ENCODE measurements at regions not wholly inside any gene's neighbourhood (a gene's known extent, or its start where the extent isn't known, plus 50 kb on each side); places are given as distances from the start of the nearest gene placed in this dataset.

GRCh38 chr13:111857846-111858560 is 208.9 kb upstream of the SOX1 start (continued):
- TF ChIP-seq JUND (IDR thresholded peaks at IDR 0.05; ENCODE audit: low read depth, low read length) (no peak), ZNF384 (IDR thresholded peaks at IDR 0.05; ENCODE audit: borderline replicate concordance, low read depth, low read length) (no peak), NFYA (IDR thresholded peaks at IDR 0.05; ENCODE audit: borderline replicate concordance, low read depth, low read length) (no peak), NKRF (conservative IDR thresholded peaks at IDR 0.05) (no peak), ZBTB11 (CRISPR knock-in tag; IDR thresholded peaks at IDR 0.05) (no peak), NBN (IDR thresholded peaks at IDR 0.05) (no peak)

- WGBS (ENCODE audit: insufficient coverage, insufficient replicate concordance, low lambda C conversion rate, missing lambda C conversion rate): 63% methylated on average over 14 of the region's 14 CpGs
- RAD21 ChIA-PET (ENCODE audit: unreplicated experiment): no interaction called here
Observed at GRCh38 chr13:111858571-111858970, 208.4 kb upstream of the SOX1 start.

More at GRCh38 chr13:111858571-111858970, 208.4 kb upstream of the SOX1 start:
- Histone ChIP-seq H4K20me1 (ENCODE audit: control insufficient read depth, insufficient read depth) (no peaks in the 10 kb centered on the region), H2AFZ (ENCODE audit: control insufficient read depth, low read depth, low read length) (no peak overlapping the region), H3K27ac (ENCODE audit: control insufficient read depth, insufficient read depth) (no peak overlapping the region), H3K9ac (ENCODE audit: control insufficient read depth, insufficient read depth, low read length) (no peak overlapping the region), H3K27me3 (replicated peaks in 1 of 2; ENCODE audit: control insufficient read depth in 2 of 2, insufficient read depth in 2 of 2, low read length in 1 of 2) (no peaks in the 10 kb centered on the region), H3K4me3 (no peak overlapping the region), H3K9me3 (replicated peaks; ENCODE audit: control insufficient read depth, insufficient read depth, low read length) (no peaks in the 10 kb centered on the region; the same call in 2 of the 3 replicates), H3K4me2 (ENCODE audit: control insufficient read depth, insufficient read depth) (no peak overlapping the region), H3K4me1 (ENCODE audit: control insufficient read depth, insufficient read depth, low read length) (no peaks in the 10 kb centered on the region), H3K36me3 (ENCODE audit: control insufficient read depth in 2 of 2, insufficient read depth in 2 of 2, low read length in 1 of 2) (no peaks in the 10 kb centered on the region), H3K79me2 (ENCODE audit: control insufficient read depth, insufficient read depth, low read length) (no peaks in the 10 kb centered on the region)
- no peak for DNase-seq (ENCODE audit: low read depth, low spot score)
- no TSS peak for BruUV-seq (replicated peaks)
- ChIA-PET POLR2A (no interaction called here), CTCF (no interaction called here), SMC1A (ENCODE audit: uncharacterized antibody, unreplicated experiment) (no interaction called here)
- in situ Hi-C loops (cut with MboI): no loop called here
- TF ChIP-seq ZNF24 (IDR thresholded peaks at IDR 0.05) (no peak), CEBPB (IDR thresholded peaks at IDR 0.05; ENCODE audit: borderline replicate concordance in 1 of 2, low read depth in 2 of 2, low read length in 2 of 2) (no peak), BRCA1 (IDR thresholded peaks at IDR 0.05; ENCODE audit: low read depth, low read length) (no peak), EGR1 (IDR thresholded peaks at IDR 0.05; ENCODE audit: borderline replicate concordance in 1 of 2, low read depth in 2 of 2, low read length in 2 of 2) (no peak), MYC (IDR thresholded peaks at IDR 0.05; ENCODE audit: insufficient read depth, insufficient read length, insufficient replicate concordance, low read length, severe bottlenecking) (no peak), SREBF2 (IDR thresholded peaks at IDR 0.05; ENCODE audit: low read length) (no peak), POU2F2 (IDR thresholded peaks at IDR 0.05; ENCODE audit: borderline replicate concordance, low read depth, low read length) (no peak), NFIC (IDR thresholded peaks at IDR 0.05; ENCODE audit: low read depth, low read length) (no peak), HDAC2 (IDR thresholded peaks at IDR 0.05) (no peak)
- no peak for ATAC-seq
- FAIRE-seq: no peak
- intact Hi-C loops (cut with micrococcal nuclease; ENCODE audit: unreplicated experiment): no loop called here

All from GM12878 (cell line).